ENCODE measurements at regions not wholly inside any gene's neighbourhood (a gene's known extent, or its start where the extent isn't known, plus 50 kb on each side); places are given as distances from the start of the nearest gene placed in this dataset.

DNA sequence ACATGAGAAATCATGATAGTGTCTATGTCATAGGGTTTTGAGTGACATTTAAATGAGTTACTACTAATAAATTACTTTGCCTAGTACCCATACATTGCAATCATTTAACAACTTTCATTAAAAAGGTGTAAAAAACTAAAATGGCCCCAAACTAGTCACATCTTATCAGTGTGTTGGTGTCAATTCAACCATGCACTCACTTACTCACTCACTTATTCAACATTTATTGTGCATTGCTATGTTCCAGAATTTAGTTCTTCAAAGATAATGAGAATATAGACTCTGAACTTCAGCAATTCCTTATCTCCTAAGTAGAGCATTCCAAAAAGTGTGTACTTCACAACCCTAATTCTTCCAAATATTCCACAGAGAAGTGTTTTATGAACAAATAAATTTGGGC is 965.7 kb downstream of the REEP3 start:
- FAIRE-seq, result no peak
- no peak for DNase-seq (ENCODE audit: insufficient read length, low spot score)
- TF ChIP-seq, protein P1, sequence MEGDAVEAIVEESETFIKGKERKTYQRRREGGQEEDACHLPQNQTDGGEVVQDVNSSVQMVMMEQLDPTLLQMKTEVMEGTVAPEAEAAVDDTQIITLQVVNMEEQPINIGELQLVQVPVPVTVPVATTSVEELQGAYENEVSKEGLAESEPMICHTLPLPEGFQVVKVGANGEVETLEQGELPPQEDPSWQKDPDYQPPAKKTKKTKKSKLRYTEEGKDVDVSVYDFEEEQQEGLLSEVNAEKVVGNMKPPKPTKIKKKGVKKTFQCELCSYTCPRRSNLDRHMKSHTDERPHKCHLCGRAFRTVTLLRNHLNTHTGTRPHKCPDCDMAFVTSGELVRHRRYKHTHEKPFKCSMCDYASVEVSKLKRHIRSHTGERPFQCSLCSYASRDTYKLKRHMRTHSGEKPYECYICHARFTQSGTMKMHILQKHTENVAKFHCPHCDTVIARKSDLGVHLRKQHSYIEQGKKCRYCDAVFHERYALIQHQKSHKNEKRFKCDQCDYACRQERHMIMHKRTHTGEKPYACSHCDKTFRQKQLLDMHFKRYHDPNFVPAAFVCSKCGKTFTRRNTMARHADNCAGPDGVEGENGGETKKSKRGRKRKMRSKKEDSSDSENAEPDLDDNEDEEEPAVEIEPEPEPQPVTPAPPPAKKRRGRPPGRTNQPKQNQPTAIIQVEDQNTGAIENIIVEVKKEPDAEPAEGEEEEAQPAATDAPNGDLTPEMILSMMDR (IDR thresholded peaks at IDR 0.05; ENCODE audit: insufficient read depth, missing control alignments), result no peak

DNA sequence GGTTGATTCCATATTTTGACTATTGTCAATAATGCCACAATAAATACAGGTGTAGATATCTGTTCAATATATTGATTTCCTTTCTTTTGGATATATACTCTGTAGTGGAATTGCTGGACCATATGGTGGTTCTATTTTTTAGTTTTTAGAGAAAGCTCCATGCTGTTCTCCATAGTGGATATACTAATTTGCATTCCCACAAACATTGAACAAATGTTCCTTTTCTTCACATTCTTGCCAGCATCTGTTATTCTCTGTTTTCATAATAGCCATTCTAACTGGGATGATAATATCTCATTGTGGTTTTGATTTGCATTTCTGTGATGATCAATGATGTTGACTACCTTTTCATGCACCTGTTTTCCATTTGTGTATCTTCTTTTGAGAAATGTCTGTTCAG is 973.7 kb downstream of the REEP3 start:
- no peak for DNase-seq (ENCODE audit: insufficient read length, low spot score)
- TF ChIP-seq, protein P1 (IDR thresholded peaks at IDR 0.05; ENCODE audit: insufficient read depth, missing control alignments), result no peak
- no peak for FAIRE-seq

DNA sequence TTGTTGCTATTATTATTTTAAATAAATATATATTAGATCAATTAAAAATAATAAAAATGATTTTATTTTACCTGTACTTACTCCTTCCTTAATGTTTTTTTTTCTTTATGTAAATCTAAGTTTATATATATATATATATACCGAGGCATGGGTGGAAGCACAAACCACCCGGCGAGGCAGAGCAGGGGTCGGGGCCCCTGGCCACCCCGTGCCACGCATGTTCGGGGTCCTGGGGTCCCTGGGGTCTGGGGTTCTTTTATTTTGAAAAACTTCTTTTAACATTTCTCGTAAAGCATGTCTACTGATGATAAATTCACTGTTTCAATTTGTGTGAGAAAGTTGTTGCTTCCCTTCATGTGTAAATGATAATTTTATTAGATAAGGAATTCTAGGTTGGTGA is 976.1 kb downstream of the REEP3 start:
- no peak for DNase-seq (ENCODE audit: insufficient read length, low spot score)
- no peak for FAIRE-seq
- TF ChIP-seq, protein P1 (IDR thresholded peaks at IDR 0.05; ENCODE audit: insufficient read depth, missing control alignments), result no peak

DNA sequence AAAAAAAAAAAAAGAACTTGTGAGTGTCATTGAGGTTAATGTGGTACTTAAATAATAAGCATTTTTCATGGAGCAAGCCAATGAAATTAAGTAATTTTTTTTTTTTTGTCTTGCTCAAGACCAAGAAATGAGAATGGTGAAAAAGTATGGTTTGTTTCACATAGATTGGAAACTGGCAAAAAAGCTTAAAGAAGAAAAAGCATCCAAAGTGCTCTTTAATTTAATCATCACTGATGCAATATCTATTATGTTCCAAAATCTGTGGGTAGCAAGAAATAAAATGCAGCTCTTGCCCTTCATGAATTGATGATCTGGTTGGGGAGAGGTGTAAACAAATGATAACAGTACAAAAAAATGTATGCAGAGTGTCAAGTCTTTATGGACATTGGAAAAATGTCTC is 980.6 kb downstream of the REEP3 start:
- TF ChIP-seq, protein P1 (IDR thresholded peaks at IDR 0.05; ENCODE audit: insufficient read depth, missing control alignments), result no peak
- FAIRE-seq (no peak), DNase-seq (ENCODE audit: insufficient read length, low spot score) (no peak)

DNA sequence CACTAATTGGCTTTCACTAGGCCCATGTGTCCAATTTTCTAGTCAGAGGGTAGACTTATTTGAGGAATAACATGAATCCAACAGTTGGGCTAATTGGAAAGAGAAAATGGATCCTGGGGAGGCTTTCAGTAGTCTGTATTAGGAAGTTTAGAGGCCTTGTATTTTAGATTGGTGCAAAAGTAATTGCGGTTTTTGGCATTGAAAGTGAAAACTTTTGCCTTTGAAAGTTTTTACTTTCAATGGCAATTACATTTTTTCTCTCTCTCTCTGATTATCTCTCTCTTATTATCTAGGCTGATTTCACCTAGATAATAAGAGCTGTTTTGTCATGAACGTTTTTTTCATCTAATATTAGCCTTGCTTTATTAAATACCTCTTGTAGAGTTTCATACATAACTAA is 981.7 kb downstream of the REEP3 start:
- TF ChIP-seq, protein P1 (IDR thresholded peaks at IDR 0.05; ENCODE audit: insufficient read depth, missing control alignments), result no peak
- DNase-seq (ENCODE audit: insufficient read length, low spot score) (no peak), FAIRE-seq (no peak)

DNA sequence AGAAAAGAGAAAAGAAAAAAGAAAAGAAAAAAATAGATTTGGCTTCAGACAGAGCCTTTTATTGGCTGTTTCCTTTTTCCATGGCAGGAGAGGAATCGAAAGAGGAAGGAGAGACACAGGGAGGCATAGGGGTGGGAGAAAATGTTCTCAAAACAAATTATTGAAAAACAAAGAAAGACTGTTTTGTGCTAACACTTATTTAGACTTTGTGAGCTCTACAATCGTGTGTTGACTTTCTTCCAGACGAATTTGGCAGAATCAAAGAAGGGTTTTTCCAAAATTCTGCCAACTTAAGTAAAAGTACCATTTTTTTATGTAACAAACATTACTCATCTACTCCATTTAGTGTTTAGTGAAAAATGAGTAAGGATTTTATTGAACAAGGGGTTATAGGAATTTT is 982.2 kb downstream of the REEP3 start:
- no peak for FAIRE-seq
- TF ChIP-seq, protein P1 (IDR thresholded peaks at IDR 0.05; ENCODE audit: insufficient read depth, missing control alignments), result no peak
- no peak for DNase-seq (ENCODE audit: insufficient read length, low spot score)

DNA sequence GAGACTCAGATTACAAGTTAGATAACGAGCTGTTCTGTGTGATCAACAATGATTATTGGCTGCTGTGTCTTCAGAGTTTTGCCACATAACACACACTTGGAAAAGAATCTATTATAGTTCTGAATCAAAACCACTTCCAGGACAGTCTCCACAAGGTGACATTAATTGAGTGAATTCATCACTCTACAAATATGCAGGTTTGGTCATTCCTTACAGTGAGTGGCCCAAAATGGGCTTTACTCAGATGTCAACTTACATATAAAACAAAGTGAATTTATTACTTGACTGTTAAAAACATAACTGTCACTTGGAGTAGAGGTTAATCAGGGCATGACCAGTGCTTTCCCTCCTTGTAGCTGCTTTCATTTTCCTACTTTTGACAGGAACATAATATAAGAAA is 984.3 kb downstream of the REEP3 start:
- TF ChIP-seq, protein P1 (IDR thresholded peaks at IDR 0.05; ENCODE audit: insufficient read depth, missing control alignments), result no peak
- DNase-seq (ENCODE audit: insufficient read length, low spot score) (no peak), FAIRE-seq (no peak)

All from D721Med (cell line).